ENCODE measurements at regions not wholly inside any gene's neighbourhood (a gene's known extent, or its start where the extent isn't known, plus 50 kb on each side); places are given as distances from the start of the nearest gene placed in this dataset.

- H3K4me1 ChIP-seq (ENCODE audit: control insufficient read depth, insufficient read depth, low read length): no peaks in the 10 kb centered on the region
- H3K4me3 ChIP-seq (ENCODE audit: low read depth in 2 of 2, low read length in 2 of 2): no peak overlapping the region
- H3K9me3 ChIP-seq (ENCODE audit: control insufficient read depth, insufficient read depth, low read depth, low read length): no peaks in the 10 kb centered on the region
- in situ Hi-C loops (cut with HindIII; ENCODE audit: low pct_unique_long_range_greater_than_20kb, low sequenced_read_pairs): no loop called here
- DNase-seq (ENCODE audit: low read depth, low spot score) (no peak), ATAC-seq (no peak)
- ChIA-PET CTCF (interaction anchor here (0.6 to 1.2 kb wide), 3 partner anchors 53 to 317 kb away, joined by 3 to 14 read pairs (median 4); partner anchors contain the start of gene CDK13), POLR2A (interaction anchor here (0.5 kb wide), 1 partner anchor 359 kb away, joined by 5 read pairs; no protein-coding TSS in a partner anchor)
- intact Hi-C loops (cut with micrococcal nuclease; ENCODE audit: unreplicated experiment): loop anchor here (1.0 kb wide), 1 partner anchor 155 kb away; no protein-coding TSS in a partner anchor
- no peak for TF ChIP-seq SIN3A (IDR thresholded peaks at IDR 0.05; ENCODE audit: borderline replicate concordance, insufficient read depth, low read depth, low read length)
- TF ChIP-seq CTCF (IDR thresholded peaks at IDR 0.05): no peak
- no peak for TF ChIP-seq REST (IDR thresholded peaks at IDR 0.05; ENCODE audit: insufficient read depth in 1 of 2, low read depth in 2 of 2, low read length in 1 of 2)
- no peak for TF ChIP-seq POLR2AphosphoS5 (IDR thresholded peaks at IDR 0.05; ENCODE audit: low read depth, low read length)
- TF ChIP-seq TCF7L2 (IDR thresholded peaks at IDR 0.05; ENCODE audit: low read depth, low read length): no peak
- no TSS peak for BruUV-seq (replicated peaks)
- peaks cover 8% of the 10 kb centered on the region; the same call in 1 of the 2 replicates for H3K27me3 ChIP-seq (ENCODE audit: control insufficient read depth, insufficient read depth, low read length)
- H3K36me3 ChIP-seq (ENCODE audit: control insufficient read depth, insufficient read depth, low read length): no peaks in the 10 kb centered on the region
- no peak overlapping the region for H3K27ac ChIP-seq (ENCODE audit: low read length)
Observed at GRCh38 chr7:39896840-39897239, 53.2 kb upstream of the CDK13 start.

- H3K4me3 ChIP-seq (ENCODE audit: low read depth in 2 of 2, low read length in 2 of 2): no peak overlapping the region
- H3K9me3 ChIP-seq (ENCODE audit: control insufficient read depth, insufficient read depth, low read depth, low read length): no peaks in the 10 kb centered on the region
- peaks cover 8% of the 10 kb centered on the region; the same call in 1 of the 2 replicates for H3K27me3 ChIP-seq (ENCODE audit: control insufficient read depth, insufficient read depth, low read length)
- no peaks in the 10 kb centered on the region for H3K36me3 ChIP-seq (ENCODE audit: control insufficient read depth, insufficient read depth, low read length)
- in situ Hi-C loops (cut with HindIII; ENCODE audit: low pct_unique_long_range_greater_than_20kb, low sequenced_read_pairs): no loop called here
- ATAC-seq (no peak), DNase-seq (ENCODE audit: low read depth, low spot score) (no peak)
- H3K4me1 ChIP-seq (ENCODE audit: control insufficient read depth, insufficient read depth, low read length): no peaks in the 10 kb centered on the region
- TF ChIP-seq TCF7L2 (IDR thresholded peaks at IDR 0.05; ENCODE audit: low read depth, low read length): no peak
- no peak for TF ChIP-seq POLR2AphosphoS5 (IDR thresholded peaks at IDR 0.05; ENCODE audit: low read depth, low read length)
- TF ChIP-seq SIN3A (IDR thresholded peaks at IDR 0.05; ENCODE audit: borderline replicate concordance, insufficient read depth, low read depth, low read length): no peak
- TF ChIP-seq REST (IDR thresholded peaks at IDR 0.05; ENCODE audit: insufficient read depth in 1 of 2, low read depth in 2 of 2, low read length in 1 of 2): no peak
- no peak for TF ChIP-seq CTCF (IDR thresholded peaks at IDR 0.05)
- H3K27ac ChIP-seq (ENCODE audit: low read length): no peak overlapping the region
- ChIA-PET CTCF (interaction anchor here (0.6 kb wide), 1 partner anchor 307 kb away, joined by 6 read pairs; no protein-coding TSS in a partner anchor), POLR2A (no interaction called here)
- no TSS peak for BruUV-seq (replicated peaks)
- intact Hi-C loops (cut with micrococcal nuclease; ENCODE audit: unreplicated experiment): no loop called here
Observed at GRCh38 chr7:39898867-39899266, 51.2 kb upstream of the CDK13 start.

Data from Panc1 (cell line).